ENCODE measurements at regions not wholly inside any gene's neighbourhood (a gene's known extent, or its start where the extent isn't known, plus 50 kb on each side); places are given as distances from the start of the nearest gene placed in this dataset.
"Not testable (repeated sequence)": the region's sequence is repeated elsewhere in the genome, so short reads cannot be mapped to it uniquely, and the experiment has no call there.

DNA sequence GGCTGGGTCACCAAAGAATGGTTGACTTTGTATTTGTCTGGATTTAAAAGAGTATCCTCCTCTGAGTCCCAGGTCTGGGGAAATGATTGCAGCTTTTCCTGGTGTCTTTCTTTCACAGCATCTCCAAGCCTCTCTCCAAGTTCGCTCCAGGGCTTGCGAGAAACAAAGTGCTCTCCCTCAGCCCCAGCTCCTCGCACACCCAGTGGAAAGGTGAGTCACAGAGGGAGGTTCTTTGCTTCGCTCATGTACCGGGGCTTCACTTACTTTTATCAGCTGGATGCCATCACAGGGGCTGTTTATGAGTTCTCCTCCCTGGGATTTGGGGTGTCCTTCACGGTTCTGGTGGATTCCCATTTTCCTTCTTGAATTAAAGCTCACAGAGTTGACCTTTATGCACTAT, 252.2 kb upstream of the PLPP4 start:
- DNase-seq (ENCODE audit: low read depth): no peak

DNA sequence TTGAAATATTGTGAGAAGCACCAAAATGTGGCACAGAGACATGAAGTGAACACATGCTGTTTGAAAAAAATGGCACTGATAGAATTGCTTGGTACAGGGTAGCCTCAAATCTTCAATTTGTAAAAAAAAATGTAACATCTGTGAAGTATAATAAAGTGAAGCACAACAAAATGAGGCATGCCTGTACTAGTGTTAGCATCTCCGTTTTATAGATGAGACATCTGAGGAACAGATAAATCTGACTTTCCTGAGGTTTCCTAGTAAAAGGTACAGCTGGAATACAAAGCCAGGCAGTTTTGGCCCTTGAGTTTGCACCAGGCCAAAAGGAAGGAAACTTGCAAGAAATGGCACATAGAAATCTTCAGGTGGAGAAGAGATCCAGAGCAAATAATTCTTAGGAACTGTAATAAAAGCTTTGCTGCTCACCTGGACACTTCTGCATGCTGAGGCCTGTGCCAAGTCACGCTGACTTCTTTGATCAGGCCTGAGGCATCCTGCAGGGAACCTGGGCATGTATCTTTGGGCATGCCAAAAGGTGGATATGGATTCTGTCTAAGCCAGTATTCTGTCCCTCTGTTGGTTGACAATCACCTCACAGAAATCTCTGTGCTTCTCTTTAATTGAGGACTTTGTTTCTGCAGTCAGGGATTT, 251.5 kb upstream of the PLPP4 start:
- DNase-seq (ENCODE audit: low read depth): no peak

DNA sequence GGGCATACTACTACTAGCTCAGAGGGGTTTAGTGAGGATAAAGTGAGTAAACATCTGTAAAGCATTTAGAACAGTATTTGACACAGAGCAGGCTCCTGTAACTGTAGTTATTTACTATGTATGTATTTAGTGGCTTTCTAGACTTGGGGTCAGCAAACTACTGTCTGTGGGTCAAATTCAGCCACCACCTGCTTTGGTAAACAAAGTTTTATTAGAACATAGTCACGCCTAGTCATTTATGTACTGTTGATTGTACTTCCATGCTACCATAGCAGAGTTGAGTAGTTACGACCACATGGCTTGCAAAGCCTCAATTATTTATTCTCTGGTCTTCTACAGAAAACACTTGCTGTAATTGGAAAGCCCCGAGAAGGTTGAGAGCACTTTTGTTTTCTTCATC, 248.5 kb upstream of the PLPP4 start:
- DNase-seq (ENCODE audit: low read depth): no peak

DNA sequence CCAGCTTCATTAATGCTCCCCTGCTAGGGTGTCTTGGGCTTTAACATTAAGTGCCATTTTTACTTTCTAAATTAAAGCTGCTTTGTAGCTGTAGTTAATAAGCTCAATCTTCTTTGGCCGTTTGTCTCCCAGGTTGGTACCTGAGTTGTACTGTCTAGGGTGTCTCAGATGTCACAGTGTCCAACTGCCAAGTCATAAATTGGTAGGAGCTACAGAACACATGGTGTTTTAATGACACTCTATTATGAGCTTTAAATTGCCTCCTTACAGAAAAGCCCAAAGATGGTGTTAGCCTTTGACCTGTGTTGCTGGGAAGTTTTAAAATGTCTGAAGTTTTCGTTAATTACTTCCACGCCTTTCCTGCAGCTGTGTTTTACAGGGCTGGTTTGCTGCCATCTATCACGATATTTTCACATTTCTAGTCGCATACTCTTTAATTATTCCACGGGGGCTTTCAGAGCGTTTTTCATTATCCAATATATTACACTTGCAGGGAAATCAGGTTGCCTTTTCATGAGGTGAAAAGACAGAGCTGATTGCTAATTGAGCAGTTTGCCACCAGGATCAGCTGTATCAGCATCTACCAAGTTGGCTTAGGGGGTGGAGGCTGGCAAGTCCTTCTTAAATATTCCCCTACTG, 247.8 kb upstream of the PLPP4 start:
- DNase-seq (ENCODE audit: low read depth): no peak

DNA sequence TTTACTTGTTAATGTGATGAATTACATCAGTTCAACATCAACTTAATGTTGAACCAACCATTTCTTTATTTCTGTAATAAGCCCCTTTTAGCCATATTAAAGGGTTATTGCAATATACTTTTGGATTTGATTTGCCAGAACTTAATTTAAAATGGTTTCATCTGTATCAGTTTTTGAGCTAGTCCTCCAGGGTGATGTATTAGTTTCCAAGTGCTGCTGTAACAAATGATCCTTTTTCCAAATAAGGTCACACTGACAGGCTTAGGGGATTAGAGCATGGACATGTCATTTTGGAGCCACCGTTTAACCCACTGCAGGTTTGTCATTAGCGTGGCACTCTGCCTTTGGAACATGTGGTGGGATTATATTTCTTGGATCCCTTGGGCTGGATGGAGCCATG, 244.8 kb upstream of the PLPP4 start:
- no peak for DNase-seq (ENCODE audit: low read depth)

DNA sequence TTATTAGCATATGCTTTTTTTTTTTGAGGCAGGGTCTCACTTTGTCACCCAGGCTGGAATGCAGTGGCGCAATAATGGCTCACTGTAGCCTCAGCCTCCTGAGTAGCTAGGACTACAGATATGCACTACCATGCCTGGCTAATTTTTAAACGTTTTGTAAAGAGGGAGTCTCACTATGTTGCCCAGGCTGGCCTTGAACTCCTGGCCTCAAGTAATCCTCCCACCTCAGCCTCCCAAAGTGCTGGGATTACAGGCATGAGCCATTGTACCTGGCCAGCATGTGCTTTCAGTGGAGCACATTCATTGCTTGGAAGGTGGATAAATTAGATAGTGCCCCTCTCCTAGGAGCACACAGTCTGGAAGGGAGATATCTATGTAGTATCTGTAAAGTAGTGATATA, 243.7 kb upstream of the PLPP4 start:
- DNase-seq (ENCODE audit: low read depth): not testable (repeated sequence)

DNA sequence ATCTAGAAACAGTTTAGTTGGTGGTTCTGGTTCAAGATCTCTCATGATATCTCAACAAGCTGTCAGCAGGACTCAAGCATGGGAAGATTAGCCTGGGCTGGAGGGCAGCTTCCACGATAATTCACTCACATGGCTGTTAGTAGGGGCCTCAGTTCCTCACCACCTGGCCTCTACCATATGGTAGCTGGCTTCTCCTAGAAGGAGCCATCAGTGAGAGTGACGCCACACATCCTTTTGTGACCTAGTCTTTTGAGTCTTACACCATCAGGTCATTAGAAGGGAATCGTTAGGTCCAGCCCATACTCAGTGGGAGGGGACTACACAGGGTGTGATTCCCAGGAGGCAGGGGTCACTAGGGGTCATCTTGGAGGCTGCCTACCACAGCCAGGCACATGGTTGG, 239.3 kb upstream of the PLPP4 start:
- no peak for DNase-seq (ENCODE audit: low read depth)

DNA sequence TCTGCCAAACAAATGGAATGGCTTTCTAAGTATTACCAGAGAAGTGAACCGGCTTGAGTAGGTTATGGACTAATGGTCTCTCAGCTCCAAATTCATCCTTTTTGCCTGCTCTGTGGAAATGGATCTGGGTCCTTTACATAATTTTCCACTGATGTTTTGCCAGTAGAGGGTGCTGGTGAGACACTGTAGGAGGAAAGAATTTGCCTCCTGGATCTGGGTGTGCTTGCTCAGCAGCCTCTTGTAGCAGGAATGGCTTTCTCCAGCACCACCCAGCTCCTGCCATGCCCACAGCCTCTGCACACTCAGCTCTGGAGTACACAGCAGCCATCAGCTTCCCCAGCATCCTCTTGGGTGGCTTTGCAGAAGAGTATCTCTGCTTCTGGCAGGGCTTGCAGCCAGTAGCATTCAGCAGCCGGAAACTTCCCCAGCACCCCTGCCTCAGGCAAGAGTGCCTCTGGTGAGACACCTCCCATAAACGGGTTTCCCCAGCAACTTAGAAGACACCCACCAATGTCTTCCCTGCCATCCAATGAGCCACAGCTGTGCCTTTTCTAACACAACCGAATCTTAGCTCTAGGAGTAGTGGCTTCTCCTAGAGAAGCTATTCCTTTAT, 235.0 kb upstream of the PLPP4 start:
- no peak for DNase-seq (ENCODE audit: low read depth)

DNA sequence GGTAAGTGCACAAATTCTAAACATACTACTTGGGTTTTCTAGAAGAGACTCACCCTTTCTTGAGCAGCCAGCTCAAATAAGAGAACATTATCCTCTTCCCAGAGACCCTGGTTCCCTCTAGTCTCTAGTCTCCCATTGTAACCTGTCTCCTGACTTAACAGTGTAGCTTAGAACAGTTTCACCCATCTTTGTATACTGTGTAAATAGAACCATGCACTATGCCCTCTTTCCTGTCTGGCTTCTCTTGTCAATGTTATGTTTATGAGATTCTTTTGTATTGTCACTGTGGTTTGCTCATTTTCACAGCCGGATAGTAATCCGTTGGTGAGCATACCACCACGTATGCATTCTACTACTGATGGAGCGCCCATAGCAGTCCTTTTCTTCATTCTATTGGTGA, 227.4 kb upstream of the PLPP4 start:
- DNase-seq (ENCODE audit: low read depth): no peak

DNA sequence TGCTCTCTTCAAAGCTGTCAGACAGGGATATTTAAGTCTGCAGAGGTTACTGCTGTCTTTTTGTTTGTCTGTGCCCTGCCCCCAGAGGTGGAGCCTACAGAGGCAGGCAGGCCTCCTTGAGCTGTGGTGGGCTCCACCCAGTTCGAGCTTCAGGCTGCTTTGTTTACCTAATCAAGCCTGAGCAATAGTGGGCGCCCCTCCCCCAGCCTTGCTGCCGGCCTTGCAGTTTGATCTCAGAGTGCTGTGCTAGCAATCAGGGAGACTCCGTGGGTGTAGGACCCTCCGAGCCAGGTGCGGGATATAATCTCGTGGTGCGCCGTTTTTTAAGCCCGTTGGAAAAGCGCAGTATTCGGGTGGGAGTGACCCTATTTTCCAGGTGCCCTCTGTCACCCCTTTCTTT, 217.3 kb upstream of the PLPP4 start:
- DNase-seq (ENCODE audit: low read depth): not testable (repeated sequence)

DNA sequence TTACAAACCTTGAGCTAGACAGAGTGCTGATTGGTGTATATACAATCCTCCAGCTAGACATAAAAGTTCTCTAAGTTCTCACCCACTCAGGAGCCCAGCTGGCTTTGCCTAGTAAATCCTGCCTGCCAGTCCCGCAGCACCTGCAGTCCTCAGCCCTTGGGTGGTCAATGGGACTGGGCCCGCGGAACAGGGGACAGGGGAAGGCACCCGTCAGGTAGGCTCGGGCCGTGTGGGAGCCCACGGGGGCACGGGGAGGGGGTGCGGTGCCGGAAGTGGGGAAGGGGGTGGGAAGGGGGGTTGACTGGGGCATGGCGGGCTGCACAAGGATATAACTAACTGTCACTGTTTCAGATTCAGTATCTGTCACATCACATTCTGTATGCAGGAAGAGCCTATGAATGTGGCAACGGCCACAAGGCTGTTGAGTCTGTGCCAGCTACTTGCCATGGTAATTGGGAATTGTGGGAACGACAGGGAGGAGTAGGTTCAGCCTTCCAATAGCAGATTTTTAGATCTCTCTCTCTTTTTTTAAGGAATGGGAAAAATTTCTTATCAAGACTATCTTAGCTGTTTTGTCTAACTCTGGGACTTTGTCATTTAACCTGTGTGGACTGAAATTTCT, 205.1 kb upstream of the PLPP4 start:
- DNase-seq (ENCODE audit: low read depth): no peak

DNA sequence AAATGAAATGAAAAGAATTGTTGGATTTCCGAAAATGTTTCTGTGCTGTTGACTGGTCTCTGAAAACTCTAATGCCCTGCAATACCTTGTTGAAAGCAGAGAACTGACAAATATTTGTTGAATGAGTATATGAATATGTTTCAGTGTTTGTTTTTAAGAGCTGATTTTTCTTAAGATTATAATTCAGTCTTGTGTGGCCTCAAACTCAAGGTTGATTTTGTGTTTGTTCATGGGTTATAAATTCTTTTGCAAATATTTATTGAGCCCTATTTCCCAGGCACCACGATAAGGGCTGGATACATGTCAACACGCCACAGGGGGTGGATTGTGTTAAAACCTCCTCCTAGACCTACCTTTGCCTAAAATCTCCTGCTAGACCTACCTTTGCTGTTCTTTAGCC, 203.9 kb upstream of the PLPP4 start:
- no peak for DNase-seq (ENCODE audit: low read depth)

DNA sequence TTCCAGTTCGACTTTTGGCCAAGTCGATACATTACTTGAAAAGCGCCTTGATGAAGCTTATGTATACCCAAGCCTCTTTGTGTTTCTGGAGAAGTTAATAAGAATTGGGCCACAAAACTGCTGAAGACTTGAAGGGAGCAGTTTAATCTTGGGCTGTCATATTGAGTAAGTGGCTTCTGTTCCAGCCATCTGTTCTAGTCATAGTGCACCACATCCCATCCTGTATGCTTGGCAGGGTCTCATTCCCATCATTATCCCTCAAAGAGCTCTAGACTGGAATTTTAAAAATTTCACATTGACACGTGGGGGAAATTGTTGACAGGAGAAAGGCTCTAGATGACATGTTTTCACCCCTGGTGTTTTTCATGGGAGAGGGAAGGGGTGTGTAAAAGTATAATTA, 196.6 kb upstream of the PLPP4 start:
- no peak for DNase-seq (ENCODE audit: low read depth)

DNA sequence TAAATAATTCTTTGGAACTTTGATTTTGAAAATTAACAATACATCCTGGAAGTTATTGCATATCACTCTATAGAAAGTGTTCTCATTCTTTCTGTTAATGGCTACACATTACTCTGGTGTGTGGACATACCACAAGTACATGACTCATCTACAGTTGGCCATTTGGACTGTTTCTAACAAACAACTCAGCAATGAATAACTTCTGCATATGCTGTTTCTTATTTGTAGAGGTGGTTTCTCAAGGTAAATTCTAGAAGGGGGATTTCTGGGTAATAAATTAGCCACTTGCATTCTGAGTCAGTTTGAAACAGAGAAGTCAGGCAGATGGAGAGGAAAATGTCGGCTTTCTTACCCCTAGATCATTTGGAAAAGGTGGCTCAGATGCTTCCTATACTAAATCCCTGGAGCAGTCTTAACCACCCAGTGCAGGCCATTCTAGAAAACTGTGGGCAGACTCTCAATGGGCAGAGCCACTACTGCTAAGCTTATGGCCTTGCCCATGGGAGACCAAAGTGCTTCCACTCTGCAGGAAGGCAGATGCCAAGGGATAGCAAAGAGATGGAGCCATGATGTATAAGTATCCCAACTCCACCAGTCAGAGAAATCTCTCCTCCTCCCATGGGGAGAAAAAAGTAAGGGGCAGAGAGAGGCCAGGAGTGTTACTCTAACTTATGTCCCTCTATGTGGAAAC, 194.0 kb upstream of the PLPP4 start:
- no peak for DNase-seq (ENCODE audit: low read depth)

DNA sequence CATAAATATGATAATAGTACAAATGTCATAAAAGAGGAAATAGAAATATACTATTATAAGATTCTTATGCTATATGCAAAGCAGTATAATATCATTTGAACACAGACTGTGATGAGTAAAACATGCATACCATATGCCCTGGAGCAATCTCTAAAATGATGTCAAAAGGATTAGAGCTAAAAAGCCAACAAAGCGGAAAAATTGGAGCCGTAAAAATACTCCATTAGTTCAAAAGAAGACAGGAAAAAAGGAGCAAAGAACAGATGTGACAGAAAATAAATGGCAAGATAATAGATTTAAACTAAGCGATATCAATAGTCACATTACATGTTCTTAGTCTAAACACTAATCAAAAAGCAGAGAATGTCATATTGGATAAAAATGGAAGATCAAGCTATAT, 191.0 kb upstream of the PLPP4 start:
- DNase-seq (ENCODE audit: low read depth): no peak

DNA sequence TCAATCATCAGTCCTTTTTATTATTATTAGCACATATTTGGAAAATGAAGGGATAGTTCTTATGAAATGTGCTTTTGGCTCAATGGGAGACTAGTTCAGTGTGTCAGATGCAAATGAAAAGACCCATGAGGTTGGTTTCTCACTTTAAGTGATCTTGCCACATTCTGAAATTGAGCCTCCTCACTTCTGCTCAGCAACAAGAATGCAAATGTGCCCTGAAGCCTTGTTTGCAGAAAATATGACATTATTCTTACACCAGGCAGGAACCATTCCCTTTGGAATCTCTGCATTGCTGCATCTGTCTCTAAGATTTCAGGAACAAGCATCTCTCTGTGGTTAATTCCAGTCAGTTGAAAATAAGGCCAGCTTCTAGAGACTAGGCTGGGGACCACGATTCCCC, 186.1 kb upstream of the PLPP4 start:
- no peak for DNase-seq (ENCODE audit: low read depth)

DNA sequence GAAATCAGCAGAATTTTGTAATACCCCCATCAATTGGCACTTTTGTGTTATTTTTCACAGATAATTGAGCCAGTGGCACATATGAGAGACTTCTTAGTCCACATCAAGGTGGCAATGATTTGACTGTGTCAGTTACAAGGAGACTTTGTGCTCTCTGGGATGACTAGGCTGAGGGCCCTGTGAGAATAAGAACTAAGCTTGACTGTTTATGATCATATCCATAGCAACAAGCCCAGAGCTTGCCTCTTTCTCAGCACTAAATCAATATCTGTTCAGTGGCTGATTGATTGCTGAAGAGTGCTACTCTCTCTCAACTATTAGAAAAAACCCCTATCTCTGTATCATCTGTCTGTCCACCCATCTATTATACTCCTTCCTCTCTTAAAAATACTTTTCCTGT, 185.3 kb upstream of the PLPP4 start:
- DNase-seq (ENCODE audit: low read depth): no peak

DNA sequence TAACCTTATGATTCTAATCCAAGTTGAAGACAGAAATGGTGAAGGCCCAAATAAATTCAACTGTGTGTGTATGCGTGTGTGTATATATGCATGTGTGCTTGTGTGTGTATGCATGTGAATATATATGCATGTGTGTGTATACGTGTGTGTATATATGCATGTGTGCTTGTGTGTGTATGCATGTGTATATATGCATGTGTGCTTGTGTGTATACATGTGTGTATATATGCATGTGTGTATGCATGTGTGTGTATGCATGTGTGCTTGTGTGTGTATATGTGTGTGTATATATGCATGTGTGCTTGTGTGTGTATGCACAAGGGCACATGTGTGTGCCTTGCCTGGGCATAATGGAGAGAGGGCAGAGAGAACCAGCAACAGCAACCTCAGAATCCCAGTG, 184.7 kb upstream of the PLPP4 start:
- DNase-seq (ENCODE audit: low read depth): no peak

DNA sequence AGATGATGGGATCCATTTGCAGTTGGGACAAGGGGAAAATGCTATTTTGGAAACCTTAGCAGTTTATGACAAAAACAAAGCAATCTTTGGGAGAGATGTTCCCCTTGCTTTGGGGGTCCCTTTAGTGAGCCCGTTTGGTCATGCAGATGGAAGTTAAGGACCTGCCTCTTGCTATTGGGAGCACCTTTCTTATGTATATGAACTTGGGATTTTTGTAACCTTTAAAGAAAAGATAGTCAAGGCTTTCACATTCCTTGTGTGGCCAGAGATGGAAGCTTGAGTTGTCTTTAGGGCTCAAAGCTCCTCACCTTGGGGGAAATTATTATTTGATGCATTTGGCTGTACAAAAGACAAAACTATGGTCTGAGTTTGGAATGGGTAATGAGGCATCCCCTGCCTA, 179.0 kb upstream of the PLPP4 start:
- no peak for DNase-seq (ENCODE audit: low read depth)

DNA sequence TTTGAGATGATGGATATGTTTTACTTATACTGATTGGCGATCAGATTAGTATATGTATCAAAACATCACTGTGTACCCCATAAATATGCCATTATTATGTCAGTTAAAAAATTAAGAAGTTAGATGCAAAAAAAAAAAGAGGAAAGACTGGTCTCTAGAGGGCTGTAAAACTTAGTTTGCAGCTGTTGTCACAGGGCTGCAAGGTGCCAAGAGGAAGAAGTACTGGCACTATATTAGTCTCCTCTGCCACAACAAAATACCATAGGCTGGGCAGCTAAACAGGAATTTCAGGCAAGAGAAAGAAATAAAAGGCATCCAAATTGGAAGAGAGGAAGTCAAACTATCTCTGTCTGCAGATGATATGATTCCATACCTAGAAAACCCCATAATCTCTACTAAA, 177.8 kb upstream of the PLPP4 start:
- no peak for DNase-seq (ENCODE audit: low read depth)

DNA sequence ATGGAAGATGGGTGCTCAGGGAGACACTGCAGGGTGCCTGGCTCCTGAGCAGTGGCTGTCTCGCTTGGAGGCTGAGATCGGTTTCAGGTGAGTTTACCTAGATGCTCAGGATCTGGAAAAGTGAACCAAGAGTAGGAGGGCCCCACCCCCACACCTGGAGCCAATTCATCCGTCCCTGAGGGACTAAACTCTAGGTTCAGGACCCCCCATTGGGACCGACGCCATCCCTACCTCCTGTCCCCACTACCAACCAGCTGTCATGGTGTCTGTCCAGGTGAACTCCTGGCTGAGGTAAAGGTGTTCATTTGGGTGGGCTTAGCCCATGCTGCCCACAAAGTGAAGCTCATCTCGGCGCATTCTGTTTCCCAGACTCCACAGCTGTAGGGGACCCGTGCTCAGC, 174.6 kb upstream of the PLPP4 start:
- no peak for DNase-seq (ENCODE audit: low read depth)

DNA sequence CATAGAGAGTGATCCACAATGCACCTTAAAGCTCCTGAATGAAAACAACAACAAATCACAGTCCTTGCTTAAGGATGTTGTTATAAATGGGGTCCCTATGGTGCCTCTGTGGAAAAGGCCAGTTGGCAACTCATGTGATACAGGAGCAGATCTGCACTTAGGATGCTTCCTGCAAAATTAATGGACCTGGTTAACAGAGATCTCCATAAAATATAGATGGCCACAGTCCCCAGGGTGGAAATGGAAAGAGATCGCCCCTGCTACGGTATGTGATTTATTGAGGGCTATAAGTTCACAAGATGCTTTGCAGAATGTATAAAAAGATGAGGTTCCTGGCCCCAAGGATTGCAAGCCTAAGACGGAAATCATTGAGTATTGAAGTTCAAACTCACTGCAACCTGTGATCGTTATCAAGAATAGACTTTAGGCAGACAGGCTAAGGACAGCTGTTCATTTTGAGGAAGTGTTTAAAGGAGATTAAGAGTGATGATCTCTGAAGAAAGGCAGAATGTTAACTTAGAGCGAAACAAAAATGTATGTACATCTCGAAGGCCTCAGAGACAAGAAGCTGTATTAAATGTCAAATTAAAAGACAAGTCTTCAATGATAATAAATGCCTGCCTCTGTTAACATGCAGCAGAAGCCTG, 174.1 kb upstream of the PLPP4 start:
- DNase-seq (ENCODE audit: low read depth): no peak

Measured in stimulated activated CD8-positive, alpha-beta memory T cell treated with anti-CD3 and anti-CD28 coated beads, Interleukin-12 subunit alpha, Interleukin-12 subunit beta, amount 100 ng/mL, for 1 hour (primary cell).